GM18870 (cell line): ENCODE measurements at regions not wholly inside any gene's neighbourhood (a gene's known extent, or its start where the extent isn't known, plus 50 kb on each side); places are given as distances from the start of the nearest gene placed in this dataset.
A peak's percentile ranks its signal among the peaks of the same experiment; 100 is the strongest.
"Not testable (repeated sequence)": the region's sequence is repeated elsewhere in the genome, so short reads cannot be mapped to it uniquely, and the experiment has no call there.

Experiments used
- ATAC-seq: cut with Tn5 transposase; IDR thresholded peaks from one replicate; pipeline ENCODE4 v1.9.1; 2021; ENCODE audit warnings: moderate library complexity; ENCODE audit not compliant: unreplicated experiment

DNA sequence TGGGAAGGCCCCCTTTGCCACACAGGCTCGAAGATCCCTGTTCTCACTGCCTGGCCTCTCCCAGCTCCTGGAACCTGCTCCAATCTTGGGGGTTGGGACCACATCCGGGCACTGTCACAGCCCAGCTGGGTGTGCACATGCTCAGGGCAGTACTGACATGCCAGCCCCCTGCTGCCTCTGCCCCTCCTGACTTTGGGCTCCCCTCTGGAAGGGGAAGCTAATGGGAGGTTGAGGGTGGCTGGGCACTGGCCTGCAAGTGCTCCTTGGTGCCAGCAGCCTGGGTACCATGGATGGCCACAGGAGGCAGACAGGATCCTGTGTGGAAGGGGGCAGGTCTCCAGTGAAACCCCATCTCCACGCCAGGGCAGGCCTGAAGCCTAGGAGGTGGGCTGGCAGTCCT, 126.1 kb upstream of the NOL4 start:
- ATAC-seq = no peak

DNA sequence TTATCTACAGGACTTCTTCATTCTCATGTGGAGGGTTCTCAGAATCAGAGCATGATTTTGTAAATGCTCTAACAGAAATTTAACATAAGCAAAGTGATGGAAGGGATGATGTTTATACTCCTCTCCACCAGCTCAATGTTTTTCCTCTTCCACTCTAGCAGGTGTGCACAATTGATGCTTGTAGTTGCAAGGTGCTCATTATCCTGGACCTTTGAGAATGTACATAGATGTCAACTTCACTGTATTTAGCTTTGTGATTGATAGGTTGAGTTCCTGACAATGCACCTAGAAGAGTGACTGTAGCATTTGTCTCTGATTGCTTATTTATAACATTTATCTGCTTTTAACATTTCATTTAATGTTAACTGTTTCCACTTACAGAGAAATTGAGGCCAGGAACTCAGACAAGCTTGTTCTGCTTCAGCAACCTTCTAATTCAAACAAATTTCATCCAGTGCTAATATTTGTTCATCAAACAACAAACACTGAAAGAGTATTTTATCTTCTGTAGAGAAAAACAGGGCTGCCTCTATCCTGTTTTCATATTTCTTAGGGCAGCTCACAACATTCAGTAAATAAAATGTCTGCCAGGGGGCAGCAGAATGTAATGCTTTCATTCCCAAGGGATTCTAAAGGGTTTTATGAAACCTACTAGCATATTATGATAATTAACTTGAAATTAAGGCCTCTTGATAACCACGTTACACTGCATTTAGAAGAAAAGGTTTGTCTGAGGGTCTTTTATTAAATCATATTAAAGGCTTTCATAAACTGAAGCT, 127.9 kb upstream of the NOL4 start:
- ATAC-seq = no peak

DNA sequence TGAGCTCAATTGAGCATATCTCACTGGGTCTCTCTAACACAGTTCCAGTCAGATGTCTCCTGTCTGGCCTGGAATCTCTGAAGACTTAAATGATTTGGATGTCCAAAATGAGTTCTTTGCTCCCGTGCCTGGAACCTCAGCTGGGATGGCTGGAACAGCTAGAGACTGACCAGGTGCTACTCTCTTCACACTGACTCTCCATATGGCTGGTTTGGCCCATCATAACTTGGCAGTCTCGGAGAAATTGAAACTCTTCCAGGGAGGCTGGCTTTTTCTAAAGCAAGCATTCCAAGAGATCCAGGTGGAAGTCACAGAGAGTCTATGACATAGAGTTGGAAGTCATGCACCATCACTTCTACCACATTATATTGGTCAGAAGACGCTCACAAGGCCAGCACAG, 129.6 kb upstream of the NOL4 start:
- ATAC-seq = no peak

GRCh38 chr18:34357944-34358580, 133.3 kb upstream of the NOL4 start:
- no peak for ATAC-seq

GRCh38 chr18:34358923-34359322, 134.2 kb upstream of the NOL4 start:
- peak; percentile 99 for ATAC-seq

GRCh38 chr18:34364699-34365098, 140.0 kb upstream of the NOL4 start:
- no peak for ATAC-seq

DNA sequence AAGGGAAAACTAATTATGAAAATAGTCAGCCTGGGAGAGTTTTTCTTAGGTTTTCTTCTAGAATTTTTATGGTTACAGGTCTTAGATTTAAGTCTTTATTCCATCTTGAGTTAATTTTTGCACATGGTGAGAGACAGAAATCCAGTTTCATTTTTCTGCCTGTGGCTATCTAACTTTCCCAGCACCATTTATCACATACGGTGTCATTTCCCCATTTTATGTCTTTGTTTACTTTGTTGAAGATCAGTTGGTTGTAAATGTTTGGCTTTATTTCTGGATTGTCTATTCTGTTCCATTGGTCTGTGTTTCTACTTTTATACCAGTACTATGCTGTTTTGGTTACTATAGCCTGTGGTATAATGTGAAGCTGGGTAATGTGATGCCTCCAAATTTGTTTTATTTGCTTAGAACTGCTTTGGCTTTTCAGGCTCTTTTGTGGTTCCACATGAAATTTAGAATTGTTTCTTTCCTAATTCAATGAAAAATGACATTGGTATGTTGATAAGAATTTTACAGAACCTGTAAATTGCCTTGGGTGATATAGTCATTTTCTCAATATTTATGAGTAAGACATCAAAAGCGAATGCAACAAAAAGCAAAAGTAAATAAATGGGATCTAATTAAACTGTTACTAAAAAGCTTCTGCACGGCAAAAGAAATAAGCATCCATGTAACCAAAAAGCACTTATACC, 146.1 kb upstream of the NOL4 start:
- ATAC-seq = no peak

DNA sequence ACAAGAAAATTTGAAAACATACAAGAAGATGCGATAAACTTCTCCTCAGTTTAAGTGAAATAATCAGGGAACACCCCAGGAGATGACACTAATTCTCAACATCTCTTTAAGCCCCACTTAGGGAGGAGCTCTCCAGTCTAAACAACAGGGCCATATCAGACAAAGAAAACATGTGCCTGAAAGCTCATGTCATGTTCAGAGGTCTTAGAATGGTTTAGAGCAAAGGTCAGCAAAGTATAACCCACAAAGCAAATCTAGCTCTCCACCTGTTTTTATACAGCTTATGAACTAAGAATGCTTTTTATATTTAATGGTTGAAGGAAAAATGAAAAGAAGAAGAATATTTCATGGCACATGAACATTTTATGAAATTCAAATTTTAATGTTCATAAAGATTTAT, 155.6 kb upstream of the NOL4 start:
- no peak for ATAC-seq

- no peak for ATAC-seq
Measured at GRCh38 chr18:34385311-34385710, 160.6 kb upstream of the NOL4 start.

DNA sequence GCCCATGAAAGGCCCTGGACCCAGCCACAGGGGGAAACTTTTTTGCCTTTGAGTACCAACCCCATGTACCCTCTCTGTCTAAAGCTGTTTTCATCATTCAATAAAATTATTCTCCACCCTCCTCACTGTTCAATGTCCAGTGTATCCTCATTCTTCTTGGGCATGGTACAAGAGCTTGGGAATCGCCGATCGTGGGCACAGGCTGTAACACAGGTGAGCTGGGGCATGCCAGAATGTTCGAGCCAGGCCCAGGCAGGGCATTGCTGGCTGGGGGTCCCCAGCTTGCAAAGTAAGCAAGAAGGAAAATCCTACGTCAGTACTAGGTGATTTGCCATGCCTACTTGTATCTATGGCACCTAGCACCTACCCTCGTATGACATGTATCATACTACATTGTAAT, 162.1 kb upstream of the NOL4 start:
- no peak for ATAC-seq

GRCh38 chr18:34397286-34397896, 172.7 kb upstream of the NOL4 start:
- ATAC-seq = no peak

- no peak for ATAC-seq
Measured at GRCh38 chr18:34399892-34400291, 175.2 kb upstream of the NOL4 start.

DNA sequence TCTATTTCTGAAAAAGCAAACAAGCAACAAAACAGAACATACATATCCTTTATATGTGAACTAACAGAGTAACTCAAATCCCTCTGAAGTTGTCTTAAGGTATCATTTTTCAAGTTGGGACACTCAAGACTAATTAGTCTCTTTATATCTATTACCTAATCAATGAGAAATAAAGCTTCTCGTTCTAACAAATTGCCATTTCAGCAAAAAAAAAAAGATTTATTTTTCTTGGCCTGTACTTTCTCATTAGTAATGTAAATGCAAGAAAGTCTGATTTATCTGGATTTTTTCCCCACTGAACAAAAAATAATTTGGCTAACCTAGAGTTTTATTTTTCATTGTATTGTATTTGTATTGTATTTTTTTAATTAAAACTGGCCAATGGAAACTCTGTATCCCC, 176.1 kb upstream of the NOL4 start:
- no peak for ATAC-seq

GRCh38 chr18:34401775-34402174, 177.1 kb upstream of the NOL4 start:
- ATAC-seq = no peak

GRCh38 chr18:34407471-34407870, 182.8 kb upstream of the NOL4 start:
- not testable (repeated sequence) for ATAC-seq

DNA sequence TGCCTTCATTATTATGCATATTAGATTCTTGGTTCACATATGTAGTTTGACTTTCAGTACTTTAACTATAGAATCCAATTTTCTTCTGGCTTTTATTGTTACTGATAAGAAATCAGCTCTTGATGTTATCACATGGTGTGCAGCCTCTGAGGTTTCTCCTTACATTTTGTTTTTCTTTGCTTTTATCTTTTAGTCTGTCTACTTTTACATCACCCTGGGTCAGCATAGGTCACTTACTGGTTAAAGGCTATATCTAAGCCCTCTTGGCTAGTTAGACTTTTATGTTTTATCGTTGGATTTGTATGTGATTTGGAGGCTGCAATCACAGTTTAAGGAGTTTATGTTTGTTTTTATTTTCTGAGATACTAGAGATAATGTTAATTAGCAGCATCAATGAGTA, 187.2 kb upstream of the NOL4 start:
- no peak for ATAC-seq

DNA sequence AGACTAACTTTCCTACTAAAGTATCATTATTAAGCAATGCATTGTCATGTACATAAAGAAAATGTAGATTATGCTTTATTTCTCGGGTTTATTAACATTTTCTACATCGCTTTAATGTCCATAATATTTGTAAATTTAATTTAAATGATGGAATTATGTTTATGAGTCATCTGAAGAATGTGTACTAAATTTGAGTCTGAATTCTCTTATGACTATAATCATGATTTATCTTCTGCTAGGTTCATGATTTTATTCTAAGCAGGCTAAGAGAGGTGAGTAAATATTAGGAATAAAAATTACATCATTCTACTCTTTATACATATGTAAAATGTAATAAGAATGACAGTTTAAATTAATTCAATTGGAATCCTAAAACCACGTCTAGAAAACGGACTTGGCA, 206.3 kb upstream of the NOL4 start:
- ATAC-seq = no peak

DNA sequence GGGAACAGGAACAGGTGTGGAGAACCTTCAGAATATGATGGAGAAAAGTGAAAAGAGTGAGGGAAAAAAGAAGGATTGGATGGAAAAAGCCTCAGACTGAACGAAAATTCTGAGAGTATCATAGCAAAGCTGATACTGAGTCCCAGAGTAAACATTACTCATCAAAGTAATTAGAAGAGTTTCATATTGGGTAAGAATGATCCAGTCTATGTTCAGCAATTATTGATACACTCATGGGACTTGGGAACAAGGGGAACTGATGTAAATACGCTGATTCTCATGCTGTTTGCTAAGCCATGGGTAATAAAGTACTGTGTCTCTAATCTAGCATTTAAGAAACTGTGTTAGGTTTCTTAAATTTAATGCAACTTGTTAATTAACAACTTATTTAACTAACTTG, 219.9 kb upstream of the NOL4 start:
- no peak for ATAC-seq

DNA sequence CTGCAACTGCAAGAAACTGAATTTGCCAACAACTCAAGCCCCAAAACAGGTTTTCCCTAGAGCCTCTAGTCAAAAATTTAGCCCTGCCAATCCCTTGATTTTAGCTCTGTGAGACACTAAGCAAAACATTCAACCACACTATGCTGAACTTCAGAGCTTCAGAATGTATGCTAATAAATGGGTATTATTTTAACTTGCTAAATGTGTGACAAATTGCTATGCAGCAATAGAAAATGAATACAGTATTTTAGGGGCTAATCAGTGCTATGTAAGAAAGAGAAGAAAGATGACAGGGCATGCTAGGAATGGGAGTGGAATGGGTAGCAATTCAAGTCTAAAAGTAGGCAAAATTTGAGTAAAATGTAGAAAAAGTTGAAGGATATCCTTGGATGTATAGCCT, 223.9 kb upstream of the NOL4 start:
- ATAC-seq = no peak

- ATAC-seq = no peak
Measured at GRCh38 chr18:34457761-34458160, 233.0 kb upstream of the NOL4 start.

DNA sequence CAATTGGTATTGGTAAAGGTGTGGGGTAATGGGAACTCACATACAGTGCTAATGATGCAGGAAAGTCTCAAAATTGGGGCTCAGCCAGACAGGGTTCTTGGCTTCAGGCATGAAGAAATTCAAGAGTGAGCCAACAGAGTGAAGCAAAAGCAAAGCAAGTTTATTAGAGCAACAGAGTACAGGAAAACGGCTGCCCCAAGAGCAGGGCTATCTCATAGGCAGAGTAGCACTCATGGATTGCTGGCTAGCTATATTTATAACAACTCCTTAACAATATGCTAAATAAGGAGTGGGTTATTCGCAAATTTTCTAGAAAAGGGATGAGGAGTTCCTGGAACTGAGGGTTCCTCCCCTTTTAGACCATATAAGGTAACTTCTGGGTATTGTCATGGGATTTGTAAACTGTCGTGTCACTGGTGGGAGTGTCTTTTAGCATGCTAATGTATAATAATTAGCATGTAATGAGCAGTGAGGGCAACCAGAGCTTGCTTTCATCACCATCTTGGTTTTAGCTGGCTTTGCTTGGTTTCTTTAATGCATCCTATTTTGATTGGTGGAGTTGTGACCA, 233.8 kb upstream of the NOL4 start:
- ATAC-seq = no peak
